HG02973 (cell line): ENCODE measurements at regions not wholly inside any gene's neighbourhood (a gene's known extent, or its start where the extent isn't known, plus 50 kb on each side); places are given as distances from the start of the nearest gene placed in this dataset.

ENCODE experiments used
- ATAC-seq: cut with Tn5 transposase; IDR thresholded peaks from one replicate; pipeline ENCODE4 v1.9.1; 2021; ENCODE audit warnings: moderate library complexity; ENCODE audit not compliant: unreplicated experiment

DNA sequence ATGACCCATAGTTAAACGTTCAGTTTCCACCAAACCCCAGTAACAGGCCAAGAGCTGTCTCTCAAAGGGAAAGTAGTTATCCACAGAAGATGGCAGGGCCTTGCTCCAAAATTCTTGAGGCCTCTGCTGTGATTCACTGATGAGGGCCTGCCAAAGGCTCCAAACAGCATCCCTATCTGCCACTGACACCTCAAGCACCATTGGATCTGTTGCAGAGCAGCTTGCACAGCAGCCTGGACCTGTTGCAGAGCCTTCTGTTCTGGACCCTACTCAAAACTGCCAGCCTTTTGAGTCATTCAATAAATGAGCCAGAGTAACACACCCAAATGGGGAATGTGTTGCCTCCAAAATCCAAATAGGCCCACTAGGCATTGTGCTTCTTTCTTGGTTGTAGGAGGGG is 741.5 kb upstream of the RGMB start:
- no peak for ATAC-seq

- no peak for ATAC-seq
These were observed 731.8 kb upstream of the RGMB start for GRCh38 chr5:98041661-98042060.

GRCh38 chr5:98042521-98042920 is 730.9 kb upstream of the RGMB start:
- no peak for ATAC-seq

- ATAC-seq = no peak
These were observed 730.5 kb upstream of the RGMB start for GRCh38 chr5:98042961-98043360.

GRCh38 chr5:98050583-98050982 is 722.9 kb upstream of the RGMB start:
- ATAC-seq = no peak

DNA sequence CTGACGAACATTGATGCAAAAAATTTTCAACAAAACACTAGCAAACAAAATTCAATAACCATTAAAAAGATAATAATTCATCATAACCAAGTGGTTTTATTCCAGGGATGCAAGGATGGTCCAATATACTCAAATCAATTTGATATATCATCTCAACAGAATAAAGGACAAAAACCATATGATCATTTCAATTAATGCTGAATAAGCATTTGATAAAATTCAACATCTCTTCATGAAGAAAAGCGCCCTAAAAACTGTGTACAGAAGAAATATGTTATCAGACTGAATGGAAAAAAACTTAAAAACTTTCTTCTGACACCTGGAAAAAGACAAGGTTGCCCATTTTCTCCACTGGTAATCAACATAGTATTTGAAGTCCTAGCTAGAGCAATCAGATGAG is 720.3 kb upstream of the RGMB start:
- ATAC-seq = no peak

DNA sequence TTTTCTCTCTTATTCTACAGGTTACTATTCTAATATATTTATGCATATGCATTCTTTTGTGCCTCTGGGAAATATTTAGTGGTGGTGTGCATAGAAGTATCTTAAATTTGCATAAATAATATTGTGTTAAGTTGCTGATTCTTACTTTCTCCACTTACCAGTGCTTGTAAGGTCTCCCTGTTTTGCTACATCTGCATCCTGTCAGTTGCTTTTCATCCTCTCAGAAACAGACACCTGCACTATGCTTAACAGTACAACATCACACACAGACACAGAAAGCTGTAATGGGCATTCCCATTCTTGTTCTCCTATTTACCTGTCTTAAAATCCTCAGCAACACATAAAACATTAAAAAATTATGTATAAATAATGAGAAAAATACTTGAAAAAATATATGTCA is 713.3 kb upstream of the RGMB start:
- ATAC-seq = no peak

DNA sequence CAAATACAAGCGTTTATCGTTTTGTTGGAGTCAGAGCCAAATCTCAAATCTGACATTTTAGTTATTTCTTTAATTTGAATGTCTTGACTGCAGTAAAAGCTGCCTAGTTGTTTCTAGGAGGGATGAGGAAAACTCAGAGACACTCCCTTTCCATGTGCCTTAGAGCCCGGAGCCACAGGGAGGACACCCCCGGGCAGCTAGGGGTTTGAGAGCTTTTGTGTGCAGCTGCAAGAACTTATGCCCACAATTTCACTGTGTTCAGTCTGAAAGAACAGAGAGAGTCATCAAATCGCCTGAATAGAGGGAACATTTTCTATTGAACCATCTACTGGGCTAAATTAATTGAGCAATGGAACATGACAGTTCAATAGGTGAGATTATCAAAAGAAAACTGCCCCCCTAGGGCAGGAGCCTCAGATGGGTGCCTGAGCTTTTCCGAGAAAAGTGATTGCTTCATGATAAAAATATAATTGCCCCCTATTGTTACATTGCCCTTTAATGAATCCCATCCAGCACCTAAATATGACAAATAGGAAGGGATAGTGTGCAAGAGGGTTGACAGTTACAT is 709.3 kb upstream of the RGMB start:
- ATAC-seq = no peak

DNA sequence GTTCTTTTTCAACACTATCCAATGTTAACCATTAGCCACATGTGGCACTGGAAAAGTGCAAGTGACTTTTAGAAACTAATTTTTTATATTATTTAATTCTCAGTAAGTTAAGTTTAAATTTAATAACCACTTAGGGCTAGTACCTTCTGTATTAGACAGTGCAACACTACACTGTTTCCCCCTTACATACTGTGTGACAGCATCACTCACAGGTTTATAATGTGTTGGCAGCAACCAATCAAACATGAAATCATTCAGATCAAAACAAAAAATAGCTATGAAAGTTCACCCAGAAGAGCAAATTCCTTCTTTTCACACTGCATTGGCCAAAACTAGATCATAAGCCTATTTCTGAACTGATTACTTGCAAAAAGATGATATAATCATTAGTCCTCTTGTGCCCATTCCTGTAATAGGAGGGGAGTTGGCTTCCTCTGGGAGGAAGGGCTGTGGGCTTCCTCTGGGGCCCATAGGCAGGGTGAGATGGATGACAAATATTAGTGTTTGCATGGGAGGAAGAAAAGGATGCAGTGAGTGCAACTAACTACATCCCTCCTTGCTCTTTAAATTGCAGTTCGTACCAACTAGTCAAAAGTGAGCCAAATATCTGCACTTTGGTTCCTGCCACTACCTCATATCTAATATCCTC is 708.1 kb upstream of the RGMB start:
- no peak for ATAC-seq

DNA sequence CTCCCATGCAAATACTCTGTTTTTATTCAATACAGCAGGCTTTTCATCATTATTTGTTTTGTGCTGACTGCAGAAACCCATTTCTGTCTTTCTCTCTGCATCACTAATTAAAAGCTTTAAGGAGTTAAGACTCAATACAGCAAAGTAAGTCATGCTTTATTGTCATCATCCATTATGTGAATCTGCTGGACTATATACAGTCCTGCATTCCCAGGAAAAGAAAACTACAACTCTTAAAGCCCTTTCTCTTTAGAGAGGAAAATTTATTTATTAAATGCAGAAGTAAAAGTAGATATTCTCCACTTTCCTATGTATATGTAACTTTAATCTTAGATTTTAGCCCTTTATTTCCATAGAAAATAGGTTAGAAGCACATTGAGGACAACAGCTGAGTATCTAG is 706.6 kb upstream of the RGMB start:
- no peak for ATAC-seq

- ATAC-seq = no peak
These were observed 703.5 kb upstream of the RGMB start for GRCh38 chr5:98069876-98070512.

DNA sequence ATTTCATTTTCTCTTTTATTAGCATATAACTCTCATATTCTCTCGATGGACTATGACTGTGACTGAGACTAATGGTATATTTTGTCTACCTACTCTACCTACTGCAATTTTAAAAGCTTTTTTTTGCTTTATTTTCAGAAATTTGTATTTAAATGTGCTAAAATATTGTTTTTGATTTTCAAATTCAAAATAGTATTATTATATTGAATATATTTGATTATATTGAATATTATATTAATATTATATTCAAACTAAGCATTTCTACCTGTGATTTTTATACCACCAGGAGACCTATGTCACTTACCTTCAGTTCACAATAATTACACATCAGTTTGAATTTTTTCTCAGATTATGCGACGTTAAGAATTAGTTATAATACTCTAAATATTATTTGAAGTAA is 700.5 kb upstream of the RGMB start:
- ATAC-seq = no peak

DNA sequence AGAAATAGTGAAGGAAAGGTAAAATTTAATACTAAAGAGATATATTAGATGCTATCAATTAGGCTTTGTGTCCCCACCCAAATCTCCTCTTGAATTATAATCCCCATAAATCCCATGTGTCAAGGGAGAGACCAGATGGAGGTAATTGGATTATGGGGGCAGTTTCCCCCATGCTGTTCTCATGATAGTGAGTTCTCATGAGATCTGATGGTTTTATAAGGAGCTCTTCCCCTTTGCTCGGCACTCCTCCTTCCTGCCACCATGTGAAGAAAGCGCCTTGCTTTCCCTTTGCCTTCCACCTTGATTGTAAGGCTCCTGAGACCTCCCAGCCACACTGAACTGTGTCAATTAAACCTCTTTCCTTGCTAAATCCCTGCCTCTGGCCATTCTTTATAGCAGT is 697.0 kb upstream of the RGMB start:
- no peak for ATAC-seq

DNA sequence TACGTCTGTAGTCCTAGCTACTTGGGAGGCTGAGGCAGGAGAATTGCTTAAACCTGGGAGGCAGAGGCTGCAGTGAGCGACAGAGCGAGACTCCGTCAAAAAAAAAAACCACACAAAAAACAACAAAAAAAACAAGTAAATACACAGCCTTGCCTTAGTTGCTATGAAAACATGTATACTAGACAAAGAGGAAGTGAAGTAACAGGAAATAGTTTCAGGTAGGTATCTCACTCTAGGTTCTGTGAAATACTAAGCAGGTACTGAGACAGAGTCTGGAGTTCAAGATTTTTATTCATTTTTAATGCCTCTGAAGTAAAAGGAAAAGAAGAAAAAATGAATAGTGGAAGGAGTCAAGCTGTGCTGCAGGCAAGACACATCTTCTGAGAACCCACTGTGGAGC is 687.9 kb upstream of the RGMB start:
- no peak for ATAC-seq

DNA sequence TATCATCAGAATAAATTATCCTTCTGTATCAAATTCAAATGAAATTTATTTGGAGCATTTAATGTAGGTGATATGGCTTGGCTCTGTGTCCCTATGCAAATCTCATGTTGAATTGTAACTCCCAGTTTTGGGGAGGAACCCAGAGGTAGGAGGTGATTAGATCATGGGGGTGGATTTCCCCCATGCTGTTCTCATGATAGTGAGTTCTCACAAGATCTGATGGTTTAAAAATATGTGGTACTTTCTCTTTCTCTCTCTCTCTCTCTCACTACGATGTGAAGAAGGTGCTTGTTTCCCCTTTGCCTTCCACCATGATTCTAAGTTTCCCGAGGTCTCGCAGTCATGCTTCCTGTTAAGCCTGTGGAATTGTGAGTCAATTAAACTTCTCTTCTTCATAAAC is 678.4 kb upstream of the RGMB start:
- no peak for ATAC-seq

DNA sequence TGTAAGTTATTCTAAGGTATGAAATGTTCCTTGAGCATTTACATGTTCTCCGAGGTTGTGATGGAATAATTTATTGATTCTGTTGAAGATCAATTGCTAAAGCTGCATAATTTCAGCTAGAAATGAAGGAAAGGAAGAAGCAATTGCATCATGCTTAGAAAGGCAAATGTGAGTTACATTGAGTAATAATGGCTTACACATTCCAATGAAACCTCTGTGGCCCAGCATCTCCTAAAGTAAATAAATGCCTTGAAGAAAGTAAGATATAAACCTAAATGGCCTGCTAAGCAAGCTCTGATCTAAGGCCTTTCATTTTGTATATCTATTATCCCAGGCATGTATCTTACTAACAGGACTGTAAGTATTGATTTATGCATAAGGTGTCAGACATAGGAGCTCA is 677.3 kb upstream of the RGMB start:
- ATAC-seq = no peak

GRCh38 chr5:98099448-98100105 is 673.9 kb upstream of the RGMB start:
- no peak for ATAC-seq

- no peak for ATAC-seq
These were observed 672.3 kb upstream of the RGMB start for GRCh38 chr5:98101131-98101530.

DNA sequence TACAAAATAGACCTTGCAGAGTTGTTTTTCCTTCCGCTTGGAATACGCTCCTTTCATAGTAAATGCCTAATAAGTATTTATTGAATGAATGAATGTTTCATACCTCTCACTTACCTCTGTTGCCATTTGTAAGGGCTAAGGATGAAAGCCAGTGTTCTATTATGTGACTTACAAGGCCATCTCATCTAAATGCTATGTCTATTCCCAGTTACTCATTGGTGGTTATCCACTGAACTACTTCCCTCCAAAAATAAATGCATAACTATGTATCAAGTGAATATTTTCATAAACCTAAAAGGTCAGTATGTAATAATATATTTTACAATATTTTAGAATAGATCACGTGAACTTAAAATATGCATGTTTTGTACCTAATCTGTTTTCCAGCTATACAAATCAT is 670.5 kb upstream of the RGMB start:
- no peak for ATAC-seq

DNA sequence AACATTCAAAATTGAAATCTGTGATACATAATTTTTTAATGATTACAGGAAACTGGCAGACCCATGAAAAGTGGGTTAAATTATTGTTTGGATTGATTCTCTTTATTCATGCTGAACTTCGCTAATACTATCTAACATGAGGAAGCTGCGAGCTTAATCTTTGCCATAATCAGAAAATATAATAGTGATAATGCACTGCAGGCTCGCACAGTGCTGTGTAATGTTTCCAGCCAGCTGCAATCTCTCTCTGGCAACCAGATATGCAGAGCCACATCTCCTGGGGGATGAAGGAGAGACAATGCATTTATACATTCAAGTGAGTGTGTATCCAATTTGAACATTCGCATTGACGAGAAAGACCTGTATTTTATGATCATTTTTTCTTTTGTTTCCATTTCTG is 669.7 kb upstream of the RGMB start:
- ATAC-seq = no peak

GRCh38 chr5:98104454-98105188 is 668.8 kb upstream of the RGMB start:
- ATAC-seq = no peak

DNA sequence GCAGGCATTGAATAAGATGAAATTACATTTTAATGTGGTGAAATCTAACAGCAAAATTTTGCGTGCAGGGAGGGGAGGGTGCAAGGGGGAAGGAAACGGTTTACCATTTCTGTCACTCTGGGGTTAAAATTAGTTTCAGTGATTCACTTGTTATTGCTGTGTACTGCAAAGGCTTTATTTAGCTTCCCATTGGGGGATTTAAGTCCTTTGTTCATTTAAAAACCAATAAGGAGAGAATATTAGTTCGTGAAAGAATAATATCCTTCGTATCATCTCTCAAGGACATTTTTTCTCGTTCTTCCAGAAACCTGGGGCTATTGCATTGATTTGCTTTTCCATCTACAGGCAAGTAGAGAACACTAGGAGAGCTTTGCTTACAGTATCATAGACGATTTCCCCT is 667.8 kb upstream of the RGMB start:
- ATAC-seq = no peak
